ENCODE measurements at regions not wholly inside any gene's neighbourhood (a gene's known extent, or its start where the extent isn't known, plus 50 kb on each side); places are given as distances from the start of the nearest gene placed in this dataset.

DNA sequence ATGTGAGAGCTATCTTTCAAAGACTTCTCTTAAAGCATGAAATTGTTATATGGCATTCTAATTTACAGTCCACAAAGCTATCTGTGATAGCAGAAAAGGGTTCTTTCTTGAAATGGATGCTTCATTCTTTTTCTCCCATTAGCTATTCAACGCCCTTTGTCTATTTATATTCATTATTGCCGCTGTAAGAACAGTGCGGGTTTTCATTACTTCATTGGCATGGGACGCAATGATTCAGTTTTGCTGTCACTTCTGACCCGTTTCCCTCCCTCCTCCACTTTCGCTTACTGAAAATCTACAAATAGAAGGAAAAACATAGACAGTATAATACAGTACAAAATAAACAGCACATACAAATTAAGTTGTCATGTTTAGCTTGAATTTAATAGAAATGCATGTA lies 394.6 kb downstream of the PCDH7 start:
- Histone ChIP-seq H3K27ac (ENCODE audit: low read length) (no peak overlapping the region), H3K4me1 (ENCODE audit: control insufficient read depth, insufficient read depth, low read length) (no peaks in the 10 kb centered on the region), H3K4me3 (ENCODE audit: low read length) (no peak overlapping the region), H3K27me3 (ENCODE audit: control insufficient read depth, insufficient read depth, low read length) (no peaks in the 10 kb centered on the region), H3K9me3 (ENCODE audit: control insufficient read depth, insufficient read depth, low read length) (no peaks in the 10 kb centered on the region), H3K36me3 (ENCODE audit: control insufficient read depth, insufficient read depth, low read length) (no peaks in the 10 kb centered on the region)
- no CpG with 5 or more reads among the region's 6 CpGs for WGBS (ENCODE audit: insufficient coverage, insufficient read length)
- DNase-seq (ENCODE audit: low read depth, low spot score): no peak

DNA sequence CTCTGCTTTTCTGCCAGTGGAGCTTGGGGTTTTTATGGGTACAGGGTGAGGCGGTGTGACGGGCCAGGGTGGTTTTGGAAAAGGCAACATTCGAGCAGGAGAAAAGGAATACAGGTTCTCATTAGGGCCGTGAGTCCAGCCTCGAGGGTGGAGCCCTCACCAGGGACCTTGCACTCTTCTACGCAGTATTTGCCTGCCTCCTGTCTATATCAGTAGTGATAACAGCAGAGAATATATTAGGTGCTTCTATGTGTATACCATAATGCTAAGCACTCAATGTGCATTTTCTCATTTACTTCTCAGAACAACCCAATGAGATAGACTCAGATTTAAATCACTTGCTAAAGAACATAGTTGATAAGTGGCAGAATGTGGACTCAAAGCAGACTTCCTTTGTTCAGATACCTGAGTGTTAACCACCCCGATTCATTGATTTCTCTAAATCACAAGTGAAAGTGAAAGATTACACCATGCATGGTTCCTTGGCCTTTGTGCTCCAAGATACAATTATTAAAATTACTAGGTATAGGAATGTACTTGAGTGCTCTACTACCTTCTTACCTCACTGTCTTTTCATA lies 403.9 kb downstream of the PCDH7 start:
- H3K9me3 ChIP-seq (ENCODE audit: control insufficient read depth, insufficient read depth, low read length): no peaks in the 10 kb centered on the region
- H3K36me3 ChIP-seq (ENCODE audit: control insufficient read depth, insufficient read depth, low read length): no peaks in the 10 kb centered on the region
- H3K27ac ChIP-seq (ENCODE audit: low read length): no peak overlapping the region
- no peak for DNase-seq (ENCODE audit: low read depth, low spot score)
- no peaks in the 10 kb centered on the region for H3K4me1 ChIP-seq (ENCODE audit: control insufficient read depth, insufficient read depth, low read length)
- WGBS (ENCODE audit: insufficient coverage, insufficient read length): no CpG with 5 or more reads among the region's 7 CpGs
- no peak overlapping the region for H3K4me3 ChIP-seq (ENCODE audit: low read length)
- H3K27me3 ChIP-seq (ENCODE audit: control insufficient read depth, insufficient read depth, low read length): no peaks in the 10 kb centered on the region

DNA sequence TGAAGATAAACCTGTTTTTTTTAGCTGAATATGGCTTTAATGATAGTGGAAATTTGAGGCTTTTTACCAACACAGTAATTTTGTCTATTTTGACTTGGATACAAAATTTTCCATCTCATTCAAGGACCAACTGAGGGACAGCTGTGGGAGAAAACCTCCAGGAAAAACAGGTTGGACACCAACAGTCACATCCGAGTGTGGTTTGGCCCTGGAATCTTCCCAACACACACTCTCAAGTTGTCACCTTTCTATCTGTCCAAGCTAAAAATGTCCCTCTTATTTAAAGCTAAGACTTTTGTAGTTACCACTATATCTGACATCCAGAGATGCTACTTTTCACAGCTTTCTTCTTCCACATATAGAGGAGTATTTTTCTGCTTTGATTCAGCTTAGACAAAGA lies 404.9 kb downstream of the PCDH7 start:
- DNase-seq (ENCODE audit: low read depth, low spot score): no peak
- Histone ChIP-seq H3K27ac (ENCODE audit: low read length) (no peak overlapping the region), H3K4me3 (ENCODE audit: low read length) (no peak overlapping the region), H3K9me3 (ENCODE audit: control insufficient read depth, insufficient read depth, low read length) (no peaks in the 10 kb centered on the region), H3K4me1 (ENCODE audit: control insufficient read depth, insufficient read depth, low read length) (no peaks in the 10 kb centered on the region), H3K27me3 (ENCODE audit: control insufficient read depth, insufficient read depth, low read length) (no peaks in the 10 kb centered on the region), H3K36me3 (ENCODE audit: control insufficient read depth, insufficient read depth, low read length) (no peaks in the 10 kb centered on the region)
- WGBS (ENCODE audit: insufficient coverage, insufficient read length): no CpG with 5 or more reads among the region's 1 CpG

DNA sequence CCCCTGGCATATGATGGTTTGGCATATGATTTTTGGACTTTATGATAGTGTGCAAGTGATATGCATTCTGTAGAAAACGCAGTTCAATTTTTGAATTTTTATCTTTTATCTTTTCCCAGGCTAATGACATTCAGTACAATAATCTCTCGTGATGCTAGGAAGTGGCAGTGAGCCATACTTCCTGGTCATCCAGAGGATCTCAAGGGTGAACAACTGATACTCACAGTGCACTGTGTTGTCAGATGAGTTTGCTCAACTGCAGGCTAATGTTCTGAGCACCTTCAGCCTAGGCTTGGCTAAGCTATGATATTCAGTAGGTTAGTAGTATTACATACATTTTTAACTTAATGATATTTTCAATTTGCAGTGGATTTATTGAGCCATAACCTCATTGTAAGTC lies 405.3 kb downstream of the PCDH7 start:
- WGBS (ENCODE audit: insufficient coverage, insufficient read length): no CpG with 5 or more reads among the region's 2 CpGs
- no peak for DNase-seq (ENCODE audit: low read depth, low spot score)
- no peaks in the 10 kb centered on the region for H3K36me3 ChIP-seq (ENCODE audit: control insufficient read depth, insufficient read depth, low read length)
- no peak overlapping the region for H3K27ac ChIP-seq (ENCODE audit: low read length)
- H3K4me3 ChIP-seq (ENCODE audit: low read length): no peak overlapping the region
- no peaks in the 10 kb centered on the region for H3K9me3 ChIP-seq (ENCODE audit: control insufficient read depth, insufficient read depth, low read length)
- no peaks in the 10 kb centered on the region for H3K4me1 ChIP-seq (ENCODE audit: control insufficient read depth, insufficient read depth, low read length)
- H3K27me3 ChIP-seq (ENCODE audit: control insufficient read depth, insufficient read depth, low read length): no peaks in the 10 kb centered on the region

DNA sequence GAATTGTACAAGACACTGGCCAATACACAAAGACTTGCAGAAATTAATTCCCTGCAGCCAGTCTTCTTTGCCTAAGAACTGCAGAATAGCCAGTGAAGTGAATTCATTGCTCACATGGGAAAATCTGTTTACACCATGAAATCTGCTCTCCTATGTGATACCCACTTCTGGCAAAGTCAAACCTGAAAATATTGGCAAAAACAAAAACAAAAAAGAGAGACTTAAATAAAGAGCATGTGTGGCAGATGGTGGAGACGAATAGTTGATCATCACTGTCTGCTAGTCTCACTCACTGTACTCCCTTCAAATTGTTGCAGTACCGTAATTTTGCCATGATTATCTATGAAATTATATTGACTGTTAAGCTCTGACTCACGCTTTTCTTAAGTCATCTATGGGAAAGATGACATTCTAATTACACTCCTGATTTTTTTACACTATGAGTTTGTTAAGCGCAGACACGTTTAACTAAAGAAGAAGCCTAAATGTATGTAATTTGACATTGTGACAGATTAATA lies 406.8 kb downstream of the PCDH7 start:
- no peaks in the 10 kb centered on the region for H3K9me3 ChIP-seq (ENCODE audit: control insufficient read depth, insufficient read depth, low read length)
- no peak overlapping the region for H3K27ac ChIP-seq (ENCODE audit: low read length)
- WGBS (ENCODE audit: insufficient coverage, insufficient read length): no CpG with 5 or more reads among the region's 5 CpGs
- no peak for DNase-seq (ENCODE audit: low read depth, low spot score)
- no peaks in the 10 kb centered on the region for H3K27me3 ChIP-seq (ENCODE audit: control insufficient read depth, insufficient read depth, low read length)
- H3K36me3 ChIP-seq (ENCODE audit: control insufficient read depth, insufficient read depth, low read length): no peaks in the 10 kb centered on the region
- H3K4me3 ChIP-seq (ENCODE audit: low read length): no peak overlapping the region
- H3K4me1 ChIP-seq (ENCODE audit: control insufficient read depth, insufficient read depth, low read length): no peaks in the 10 kb centered on the region

DNA sequence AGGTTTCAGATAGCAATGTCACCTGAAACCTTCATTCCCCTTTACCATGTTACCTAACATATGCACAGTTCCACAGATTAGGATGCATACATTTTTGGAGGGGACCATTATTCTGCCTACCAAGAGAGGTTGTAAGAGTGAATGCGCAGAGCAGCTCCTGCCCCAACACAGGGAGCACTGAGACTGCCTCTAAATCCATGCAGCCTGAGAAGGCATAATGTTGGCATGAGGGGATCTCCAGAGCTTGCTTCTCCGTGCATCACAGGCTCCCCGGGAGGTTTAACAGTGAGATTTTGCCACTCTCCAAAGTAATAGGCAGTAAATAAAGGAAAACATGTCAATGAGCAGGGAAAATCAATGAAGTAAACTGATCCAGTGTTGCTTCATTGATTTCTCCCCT lies 410.8 kb downstream of the PCDH7 start:
- no peak for DNase-seq (ENCODE audit: low read depth, low spot score)
- no CpG with 5 or more reads among the region's 3 CpGs for whole genome bisulfite sequencing (ENCODE audit: insufficient coverage, insufficient read length)
- no peaks in the 10 kb centered on the region for H3K4me1 ChIP-seq (ENCODE audit: control insufficient read depth, insufficient read depth, low read length)
- H3K36me3 ChIP-seq (ENCODE audit: control insufficient read depth, insufficient read depth, low read length): no peaks in the 10 kb centered on the region
- no peaks in the 10 kb centered on the region for H3K27me3 ChIP-seq (ENCODE audit: control insufficient read depth, insufficient read depth, low read length)
- no peak overlapping the region for H3K27ac ChIP-seq (ENCODE audit: low read length)
- H3K4me3 ChIP-seq (ENCODE audit: low read length): no peak overlapping the region
- no peaks in the 10 kb centered on the region for H3K9me3 ChIP-seq (ENCODE audit: control insufficient read depth, insufficient read depth, low read length)

DNA sequence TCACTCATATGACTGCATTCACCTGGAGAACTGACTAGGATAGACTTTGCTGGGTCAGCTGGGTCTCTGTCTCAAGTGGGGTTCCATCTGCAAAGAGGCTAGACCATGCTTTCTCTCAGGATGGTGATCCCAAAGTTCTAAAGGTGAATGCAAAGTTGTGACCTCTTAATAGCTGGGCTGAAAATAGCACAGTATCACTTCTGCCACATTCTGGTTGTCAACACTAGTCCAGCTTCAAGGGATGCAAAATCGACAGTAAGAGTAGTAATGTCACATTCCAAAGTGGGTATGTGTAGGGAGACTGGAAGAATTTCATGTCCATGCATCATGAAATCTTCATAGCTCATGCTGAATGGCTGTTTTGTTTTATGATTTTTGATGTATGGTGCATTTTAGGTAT lies 414.6 kb downstream of the PCDH7 start:
- Histone ChIP-seq H3K27me3 (ENCODE audit: control insufficient read depth, insufficient read depth, low read length) (no peaks in the 10 kb centered on the region), H3K9me3 (ENCODE audit: control insufficient read depth, insufficient read depth, low read length) (no peaks in the 10 kb centered on the region), H3K36me3 (ENCODE audit: control insufficient read depth, insufficient read depth, low read length) (no peaks in the 10 kb centered on the region), H3K4me1 (ENCODE audit: control insufficient read depth, insufficient read depth, low read length) (no peaks in the 10 kb centered on the region), H3K4me3 (ENCODE audit: low read length) (no peak overlapping the region), H3K27ac (ENCODE audit: low read length) (no peak overlapping the region)
- no CpG with 5 or more reads among the region's 1 CpG for WGBS (ENCODE audit: insufficient coverage, insufficient read length)
- no peak for DNase-seq (ENCODE audit: low read depth, low spot score)

DNA sequence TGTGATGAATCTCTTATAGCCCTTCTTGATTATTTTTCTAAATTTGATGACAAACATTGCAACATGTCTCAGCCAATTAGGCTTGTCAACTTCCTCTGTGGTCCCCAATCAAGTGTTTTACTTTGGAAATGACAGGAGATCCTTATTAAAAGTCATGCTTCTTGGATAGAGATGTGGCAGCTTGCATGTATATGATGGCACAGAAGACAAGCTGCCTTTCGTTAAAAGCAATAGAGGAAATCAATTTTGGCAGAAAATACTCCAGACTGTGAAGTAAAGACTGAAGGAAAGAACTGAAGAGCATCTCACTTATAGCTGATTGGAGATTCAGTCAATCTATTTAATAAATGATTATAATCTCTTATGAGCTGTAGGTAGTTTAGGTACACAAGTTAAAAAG lies 419.6 kb downstream of the PCDH7 start:
- Histone ChIP-seq H3K4me1 (ENCODE audit: control insufficient read depth, insufficient read depth, low read length) (no peaks in the 10 kb centered on the region), H3K9me3 (ENCODE audit: control insufficient read depth, insufficient read depth, low read length) (no peaks in the 10 kb centered on the region), H3K4me3 (ENCODE audit: low read length) (no peak overlapping the region), H3K27me3 (ENCODE audit: control insufficient read depth, insufficient read depth, low read length) (no peaks in the 10 kb centered on the region), H3K36me3 (ENCODE audit: control insufficient read depth, insufficient read depth, low read length) (no peaks in the 10 kb centered on the region), H3K27ac (ENCODE audit: low read length) (no peak overlapping the region)
- WGBS (ENCODE audit: insufficient coverage, insufficient read length): no CpG with 5 or more reads among the region's 1 CpG
- DNase-seq (ENCODE audit: low read depth, low spot score): no peak

DNA sequence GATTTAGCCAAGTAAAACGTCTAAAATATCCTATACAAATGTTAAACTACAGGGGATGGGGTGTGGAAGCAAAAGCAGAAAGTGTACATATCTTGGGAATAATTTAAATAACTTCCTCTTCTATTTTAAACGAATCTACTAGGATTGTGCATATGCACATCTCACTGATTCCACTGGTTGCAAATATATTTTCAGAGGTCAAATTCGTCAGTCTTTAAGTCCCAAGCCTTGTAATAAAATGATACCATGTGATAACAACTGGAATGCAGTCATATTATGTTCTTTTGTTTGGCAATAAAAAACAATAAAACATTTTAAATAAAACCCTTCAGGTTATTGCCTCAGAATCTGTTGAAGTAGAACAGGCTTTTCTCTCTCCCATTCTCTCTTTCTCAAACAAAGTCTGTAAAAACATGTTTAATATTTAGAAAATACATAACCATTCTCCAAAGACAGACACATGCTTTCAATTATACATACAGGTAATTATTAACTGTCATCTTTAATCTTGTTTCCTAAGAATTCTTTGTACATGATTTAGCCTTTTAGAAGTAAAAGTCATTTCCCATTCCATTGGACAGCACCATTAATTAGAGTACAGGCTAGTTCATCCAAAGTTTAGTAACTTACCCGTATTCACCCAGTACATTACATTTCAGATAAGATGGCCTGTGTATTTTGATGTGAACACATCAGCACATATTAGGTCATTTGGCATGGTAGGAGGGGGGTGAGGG lies 421.1 kb downstream of the PCDH7 start:
- no peaks in the 10 kb centered on the region for H3K4me1 ChIP-seq (ENCODE audit: control insufficient read depth, insufficient read depth, low read length)
- no peak overlapping the region for H3K27ac ChIP-seq (ENCODE audit: low read length)
- H3K9me3 ChIP-seq (ENCODE audit: control insufficient read depth, insufficient read depth, low read length): no peaks in the 10 kb centered on the region
- DNase-seq (ENCODE audit: low read depth, low spot score): no peak
- H3K4me3 ChIP-seq (ENCODE audit: low read length): no peak overlapping the region
- H3K36me3 ChIP-seq (ENCODE audit: control insufficient read depth, insufficient read depth, low read length): no peaks in the 10 kb centered on the region
- WGBS (ENCODE audit: insufficient coverage, insufficient read length): no CpG with 5 or more reads among the region's 4 CpGs
- no peaks in the 10 kb centered on the region for H3K27me3 ChIP-seq (ENCODE audit: control insufficient read depth, insufficient read depth, low read length)

DNA sequence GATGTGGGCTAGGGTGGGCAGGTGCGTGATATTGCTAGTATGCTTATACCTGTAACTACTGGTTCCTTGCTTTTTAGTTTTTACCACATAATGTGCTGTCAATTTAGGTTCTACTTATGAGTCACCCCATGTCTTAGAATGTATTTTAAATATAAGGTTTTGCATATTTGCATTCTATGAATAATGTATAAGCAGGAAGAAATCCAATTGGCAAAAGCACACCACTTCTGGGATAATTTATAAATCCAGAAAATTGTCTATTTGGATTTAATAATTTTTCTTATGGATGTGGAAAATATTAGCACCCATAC lies 421.6 kb downstream of the PCDH7 start:
- WGBS (ENCODE audit: insufficient coverage, insufficient read length): no CpG with 5 or more reads among the region's 1 CpG

DNA sequence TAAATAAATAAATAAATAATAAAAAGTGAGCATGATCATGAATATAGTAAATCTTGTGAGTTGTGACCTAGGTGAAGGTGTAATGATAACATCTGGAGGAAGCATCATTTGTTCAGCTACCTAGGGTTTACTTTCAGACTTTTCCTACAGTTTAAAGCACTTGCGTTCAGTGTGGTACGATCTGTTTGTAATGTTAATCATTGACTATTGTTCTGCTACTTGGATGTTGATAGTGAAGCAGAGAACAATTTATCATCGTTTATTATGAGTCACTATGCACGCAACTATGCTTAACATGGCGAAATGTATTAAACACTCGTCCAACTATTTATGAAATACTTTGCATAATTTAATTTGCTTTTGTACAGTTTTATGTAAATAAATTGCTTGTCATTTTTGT lies 426.2 kb downstream of the PCDH7 start:
- Histone ChIP-seq H3K27me3 (ENCODE audit: control insufficient read depth, insufficient read depth, low read length) (no peaks in the 10 kb centered on the region), H3K4me3 (ENCODE audit: low read length) (no peak overlapping the region), H3K36me3 (ENCODE audit: control insufficient read depth, insufficient read depth, low read length) (no peaks in the 10 kb centered on the region), H3K9me3 (ENCODE audit: control insufficient read depth, insufficient read depth, low read length) (no peaks in the 10 kb centered on the region), H3K27ac (ENCODE audit: low read length) (no peak overlapping the region), H3K4me1 (ENCODE audit: control insufficient read depth, insufficient read depth, low read length) (no peaks in the 10 kb centered on the region)
- WGBS (ENCODE audit: insufficient coverage, insufficient read length): no CpG with 5 or more reads among the region's 6 CpGs
- DNase-seq (ENCODE audit: low read depth, low spot score): no peak

More for the DNA sequence above, 421.6 kb downstream of the PCDH7 start:
- Histone ChIP-seq H3K4me1 (ENCODE audit: control insufficient read depth, insufficient read depth, low read length) (no peaks in the 10 kb centered on the region), H3K4me3 (ENCODE audit: low read length) (no peak overlapping the region), H3K9me3 (ENCODE audit: control insufficient read depth, insufficient read depth, low read length) (no peaks in the 10 kb centered on the region), H3K27me3 (ENCODE audit: control insufficient read depth, insufficient read depth, low read length) (no peaks in the 10 kb centered on the region), H3K27ac (ENCODE audit: low read length) (no peak overlapping the region), H3K36me3 (ENCODE audit: control insufficient read depth, insufficient read depth, low read length) (no peaks in the 10 kb centered on the region)
- no peak for DNase-seq (ENCODE audit: low read depth, low spot score)

Measured in iPS DF 6.9 (cell line).